OCI-LY3 (cell line): ENCODE measurements at regions not wholly inside any gene's neighbourhood (a gene's known extent, or its start where the extent isn't known, plus 50 kb on each side); places are given as distances from the start of the nearest gene placed in this dataset.

ENCODE experiments used
- H2AFZ ChIP-seq: fragments of 200-600, 300-600 bp; shearing (Covaris generic); 2 replicates; pipeline ENCODE4 v1.6.0; 2014; ENCODE audit warnings: antibody characterized with exemption, low read depth, low read length
- H3K27ac ChIP-seq: fragments of 200-600, 300-600 bp; sonication (generic); 2 replicates; pipeline ENCODE4 v1.5.1; 2014; ENCODE audit warnings: mild to moderate bottlenecking, low read length, moderate library complexity, mixed read lengths
- H3K27me3 ChIP-seq: fragments of 200-600, 300-600 bp; sonication (generic); 2 replicates; pipeline ENCODE4 v1.6.1; 2014; ENCODE audit warnings: low read depth, low read length, mixed read lengths
- H3K36me3 ChIP-seq: fragments of 200-600, 300-600 bp; sonication (generic); replicated peaks from 2 replicates; pipeline ENCODE3; 2014; ENCODE audit warnings: low read depth, low read length, mixed read lengths
- H3K4me1 ChIP-seq: fragments of 300-600, 200-600 bp; sonication (generic); 2 replicates; pipeline ENCODE4 v1.6.1; 2014; ENCODE audit warnings: low read length, mixed read lengths
- H3K4me2 ChIP-seq: fragments of 200-600, 300-600 bp; sonication (generic); 2 replicates; pipeline ENCODE4 v1.6.1; 2014; ENCODE audit warnings: low read length, mixed read lengths
- H3K4me3 ChIP-seq: fragments of 300-600, 200-600 bp; sonication (generic); 2 replicates; pipeline ENCODE4 v1.5.1; 2014; ENCODE audit warnings: antibody characterized with exemption, mild to moderate bottlenecking, low read length, moderate library complexity
- H3K79me2 ChIP-seq: fragments of 300-600, 200-600 bp; shearing (Covaris generic); 2 replicates; pipeline ENCODE4 v1.6.1; 2014; ENCODE audit warnings: mild to moderate bottlenecking, low read length, mixed read lengths
- H3K9ac ChIP-seq: fragments of 300-600, 200-600 bp; shearing (Covaris generic); 2 replicates; pipeline ENCODE4 v1.6.0; 2014; ENCODE audit warnings: mild to moderate bottlenecking, low read length, moderate library complexity
- H3K9me3 ChIP-seq: fragments of 200-600, 300-600 bp; shearing (Covaris generic); 2 replicates; pipeline ENCODE4 v1.6.1; 2014; ENCODE audit warnings: low read length, mixed read lengths; ENCODE audit not compliant: insufficient read depth
- H4K20me1 ChIP-seq: fragments of 200-600, 300-600 bp; sonication (generic); 2 replicates; pipeline ENCODE4 v1.6.1; 2016; ENCODE audit warnings: low read length, mixed read lengths; ENCODE audit not compliant: insufficient read depth
- CTCF ChIP-seq: fragments of 200-600, 300-600 bp; sonication (generic); IDR thresholded peaks from 2 replicates; pipeline ENCODE4 v1.5.1; 2014; ENCODE audit warnings: antibody characterized with exemption, low read length, low read depth
- EZH2phosphoT487 ChIP-seq: fragments of 200-600 bp; shearing (Covaris generic); IDR thresholded peaks from 2 replicates; pipeline ENCODE4 v1.6.1; 2018; ENCODE audit warnings: antibody characterized with exemption, mixed run types, low read depth

DNA sequence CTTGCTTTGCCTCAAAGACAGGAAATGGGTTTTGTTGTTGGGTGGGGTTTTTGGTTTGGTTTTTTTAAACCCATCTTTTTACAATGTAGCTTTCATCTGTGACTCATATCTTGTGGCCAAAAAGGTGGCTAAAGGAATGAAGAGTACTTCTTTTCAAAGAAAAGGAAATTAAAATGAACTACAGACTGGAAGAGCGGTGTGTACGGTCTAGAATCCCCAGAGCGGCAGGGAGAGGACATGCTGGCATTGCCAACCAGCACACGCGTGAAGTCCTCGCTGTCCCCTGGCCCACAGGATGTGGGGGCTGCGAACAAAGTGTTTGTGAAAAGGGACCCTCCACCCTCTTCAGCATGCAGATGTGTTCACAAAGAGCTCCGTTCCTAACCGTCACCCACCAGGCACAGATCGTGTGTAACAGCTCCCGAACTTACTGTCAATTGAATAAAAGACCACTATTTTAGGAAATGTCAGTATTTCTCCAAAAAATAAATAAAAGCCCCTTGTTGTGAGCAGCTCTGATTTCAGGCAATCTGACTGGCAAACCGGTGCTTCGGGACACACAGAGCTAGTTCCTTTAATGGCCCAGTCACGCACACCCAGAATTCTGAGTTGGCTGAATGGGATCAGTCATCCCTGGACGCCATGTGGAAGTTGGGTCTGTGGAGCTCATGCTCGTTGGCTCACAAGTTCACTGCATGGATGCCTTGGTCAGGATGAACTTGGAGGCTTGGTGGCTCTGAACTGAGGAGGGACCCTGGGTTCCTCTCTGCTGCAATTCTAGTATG lies 602.9 kb downstream of the NPHP4 start:
- Histone ChIP-seq H3K79me2 (no peaks in the 10 kb centered on the region), H3K4me1 (no peaks in the 10 kb centered on the region), H2AFZ (no peak overlapping the region), H3K4me2 (no peak overlapping the region), H3K4me3 (no peak overlapping the region), H3K27me3 (no peaks in the 10 kb centered on the region), H3K27ac (no peak overlapping the region), H3K9me3 (no peaks in the 10 kb centered on the region), H4K20me1 (no peaks in the 10 kb centered on the region), H3K36me3 (no peaks in the 10 kb centered on the region), H3K9ac (no peak overlapping the region)
- TF ChIP-seq CTCF (no peak), EZH2phosphoT487 (no peak)

DNA sequence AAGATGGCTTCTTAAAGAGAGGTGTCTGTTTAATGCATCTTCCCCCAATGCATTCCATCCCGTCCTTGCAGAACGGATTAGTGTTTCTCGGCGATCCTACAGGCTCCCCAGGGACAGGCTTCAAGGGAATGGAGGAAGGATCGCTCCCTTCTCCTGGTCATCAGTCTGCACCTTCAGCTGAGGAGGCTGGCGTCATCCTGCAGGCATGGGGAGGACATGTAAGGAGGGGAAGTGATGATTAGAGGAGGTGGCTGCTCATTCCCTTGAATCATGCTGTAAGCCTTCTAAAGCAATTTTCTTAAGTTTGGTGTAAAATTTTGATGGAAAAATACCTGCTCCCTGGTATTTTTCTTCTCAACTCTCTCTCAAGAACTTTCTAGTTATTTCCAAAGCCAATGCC lies 603.6 kb downstream of the NPHP4 start:
- H3K27me3 ChIP-seq, result no peaks in the 10 kb centered on the region
- H3K9me3 ChIP-seq, result no peaks in the 10 kb centered on the region
- no peaks in the 10 kb centered on the region for H3K36me3 ChIP-seq
- no peak overlapping the region for H2AFZ ChIP-seq
- no peak overlapping the region for H3K4me2 ChIP-seq
- H3K27ac ChIP-seq, result no peak overlapping the region
- no peak for TF ChIP-seq CTCF
- TF ChIP-seq EZH2phosphoT487, result no peak
- H4K20me1 ChIP-seq, result no peaks in the 10 kb centered on the region
- H3K4me3 ChIP-seq, result no peak overlapping the region
- H3K9ac ChIP-seq, result no peak overlapping the region
- no peaks in the 10 kb centered on the region for H3K4me1 ChIP-seq
- H3K79me2 ChIP-seq, result no peaks in the 10 kb centered on the region

- no peak overlapping the region for H2AFZ ChIP-seq
- H3K9ac ChIP-seq, result no peak overlapping the region
- H3K36me3 ChIP-seq, result no peaks in the 10 kb centered on the region
- no peaks in the 10 kb centered on the region for H3K4me1 ChIP-seq
- H3K4me3 ChIP-seq, result no peak overlapping the region
- H3K9me3 ChIP-seq, result no peaks in the 10 kb centered on the region
- no peak overlapping the region for H3K27ac ChIP-seq
- H4K20me1 ChIP-seq, result no peaks in the 10 kb centered on the region
- H3K4me2 ChIP-seq, result no peak overlapping the region
- H3K79me2 ChIP-seq, result no peaks in the 10 kb centered on the region
- no peaks in the 10 kb centered on the region for H3K27me3 ChIP-seq
- no peak for TF ChIP-seq CTCF
These were observed 605.9 kb downstream of the NPHP4 start for GRCh38 chr1:5386371-5386770.

GRCh38 chr1:5385956-5386355 lies 606.3 kb downstream of the NPHP4 start:
- no peaks in the 10 kb centered on the region for H4K20me1 ChIP-seq
- no peak overlapping the region for H2AFZ ChIP-seq
- H3K79me2 ChIP-seq, result no peaks in the 10 kb centered on the region
- no peaks in the 10 kb centered on the region for H3K36me3 ChIP-seq
- no peaks in the 10 kb centered on the region for H3K27me3 ChIP-seq
- H3K27ac ChIP-seq, result no peak overlapping the region
- no peaks in the 10 kb centered on the region for H3K9me3 ChIP-seq
- H3K4me2 ChIP-seq, result no peak overlapping the region
- no peak overlapping the region for H3K9ac ChIP-seq
- H3K4me1 ChIP-seq, result no peaks in the 10 kb centered on the region
- H3K4me3 ChIP-seq, result no peak overlapping the region
- TF ChIP-seq CTCF (no peak), EZH2phosphoT487 (no peak)
